Mesenchymal stem cell (in vitro differentiated cells and primary cell): ENCODE measurements at regions not wholly inside any gene's neighbourhood (a gene's known extent, or its start where the extent isn't known, plus 50 kb on each side); places are given as distances from the start of the nearest gene placed in this dataset.

Source experiments
- DNase-seq: peaks from one replicate; pipeline ENCODE4 v3.0.0-alpha.2; 2013
- H2AFZ ChIP-seq: one replicate; pipeline ENCODE4 v1.6.1; 2013; ENCODE audit warnings: low read depth, mild to moderate bottlenecking, control low read depth, inconsistent platforms, low read length, moderate library complexity
- H2AK5ac ChIP-seq: 2 replicates; pipeline ENCODE4 v1.6.1; 2013; ENCODE audit warnings: low read length, moderate library complexity, mild to moderate bottlenecking, inconsistent platforms; ENCODE audit not compliant: severe bottlenecking
- H2BK120ac ChIP-seq: one replicate; pipeline ENCODE4 v1.6.1; 2013; ENCODE audit warnings: low read depth, mild to moderate bottlenecking, inconsistent platforms, low read length, moderate library complexity
- H2BK12ac ChIP-seq, 2 experiments: one replicate each; pipeline ENCODE4 v1.6.1; 2013; ENCODE audit warnings: inconsistent platforms in 2 of 2, low read length in 2 of 2, mild to moderate bottlenecking in 2 of 2, moderate library complexity in 2 of 2, control low read depth in 1 of 2
- H2BK15ac ChIP-seq: one replicate; pipeline ENCODE4 v1.6.1; 2013; ENCODE audit warnings: mild to moderate bottlenecking, low read depth, inconsistent platforms; ENCODE audit not compliant: poor library complexity, severe bottlenecking
- H2BK5ac ChIP-seq: 2 replicates; pipeline ENCODE4 v1.6.1; 2013; ENCODE audit warnings: low read depth, mild to moderate bottlenecking, low read length, control low read depth, inconsistent platforms; ENCODE audit not compliant: poor library complexity, severe bottlenecking
- H3K14ac ChIP-seq, 2 experiments: one replicate each; pipeline ENCODE4 v1.6.1; 2013; ENCODE audit warnings: inconsistent platforms in 2 of 2, low read length in 2 of 2, control low read depth in 1 of 2, mild to moderate bottlenecking in 1 of 2, moderate library complexity in 1 of 2
- H3K18ac ChIP-seq, 2 experiments: one replicate each; pipeline ENCODE4 v1.6.1; 2013; ENCODE audit warnings: inconsistent platforms in 2 of 2, low read length in 2 of 2, control low read depth in 1 of 2, low read depth in 1 of 2, mild to moderate bottlenecking in 1 of 2
- H3K23ac ChIP-seq, 2 experiments: one replicate each; pipeline ENCODE4 v1.6.1; 2013; ENCODE audit warnings: inconsistent platforms in 2 of 2, low read length in 2 of 2, mild to moderate bottlenecking in 2 of 2, moderate library complexity in 2 of 2, control low read depth in 1 of 2
- H3K27ac ChIP-seq: 2 replicates; pipeline ENCODE4 v1.5.1; 2013; ENCODE audit warnings: mild to moderate bottlenecking, moderate library complexity, low read length, control low read depth, inconsistent platforms; ENCODE audit not compliant: poor library complexity, severe bottlenecking
- H3K27me3 ChIP-seq, 2 experiments: 2 replicates each; pipeline versions ENCODE4 v1.6.1 to v1.7.0; 2013; ENCODE audit warnings: low read length in 2 of 2, mild to moderate bottlenecking in 2 of 2, moderate library complexity in 2 of 2, control low read depth in 1 of 2, inconsistent platforms in 1 of 2; ENCODE audit not compliant: control insufficient read depth in 1 of 2, insufficient read depth in 1 of 2
- H3K36me3 ChIP-seq, 2 experiments: 2 replicates each; pipeline versions ENCODE4 v1.6.1 to v1.7.0; 2013; ENCODE audit warnings: low read length in 2 of 2, control low read depth in 1 of 2, inconsistent platforms in 1 of 2, low read depth in 1 of 2, mild to moderate bottlenecking in 1 of 2; ENCODE audit not compliant: insufficient read depth in 2 of 2, control insufficient read depth in 1 of 2
- H3K4ac ChIP-seq, 2 experiments: one replicate each; pipeline ENCODE4 v1.6.1; 2013; ENCODE audit warnings: inconsistent platforms in 2 of 2, low read length in 2 of 2, mild to moderate bottlenecking in 2 of 2, moderate library complexity in 2 of 2, control low read depth in 1 of 2, low read depth in 1 of 2
- H3K4me1 ChIP-seq: 2 replicates; pipeline ENCODE4 v1.6.1; 2013; ENCODE audit warnings: low read depth, low read length, control low read depth; ENCODE audit not compliant: control insufficient read depth, insufficient read depth
- H3K4me2 ChIP-seq: 2 replicates; pipeline ENCODE4 v1.6.1; 2013; ENCODE audit warnings: low read length, mild to moderate bottlenecking, inconsistent platforms; ENCODE audit not compliant: poor library complexity, severe bottlenecking
- H3K4me3 ChIP-seq, 2 experiments: 2 replicates each; pipeline versions ENCODE4 v1.5.1 to v1.7.0; 2013; ENCODE audit warnings: low read length in 2 of 2, mild to moderate bottlenecking in 2 of 2, control low read depth in 1 of 2, low read depth in 1 of 2; ENCODE audit not compliant: insufficient read depth in 1 of 2
- H3K79me1 ChIP-seq: replicated peaks from 2 replicates; pipeline ENCODE4 v1.6.1; 2013; ENCODE audit warnings: mild to moderate bottlenecking, control low read depth, low read length, inconsistent platforms; ENCODE audit not compliant: poor library complexity, severe bottlenecking
- H3K9ac ChIP-seq: 2 replicates; pipeline ENCODE4 v1.7.0; 2013; ENCODE audit warnings: mild to moderate bottlenecking, low read length, moderate library complexity
- H3K9me3 ChIP-seq: 2 replicates; pipeline ENCODE4 v1.7.0; 2013; ENCODE audit warnings: mild to moderate bottlenecking, low read length; ENCODE audit not compliant: control insufficient read depth
- H4K8ac ChIP-seq: one replicate; pipeline ENCODE4 v1.6.1; 2013; ENCODE audit warnings: inconsistent platforms, mild to moderate bottlenecking, low read length, moderate library complexity
- H4K91ac ChIP-seq: one replicate; pipeline ENCODE4 v1.6.1; 2013; ENCODE audit warnings: mild to moderate bottlenecking, low read length, inconsistent platforms
- WGBS: methylation state at CpG from one replicate; pipeline ENCODE4 v1.1.7; 2013; ENCODE audit warnings: mixed read lengths; 5-methylcytosine and 5-hydroxymethylcytosine counted together

DNA sequence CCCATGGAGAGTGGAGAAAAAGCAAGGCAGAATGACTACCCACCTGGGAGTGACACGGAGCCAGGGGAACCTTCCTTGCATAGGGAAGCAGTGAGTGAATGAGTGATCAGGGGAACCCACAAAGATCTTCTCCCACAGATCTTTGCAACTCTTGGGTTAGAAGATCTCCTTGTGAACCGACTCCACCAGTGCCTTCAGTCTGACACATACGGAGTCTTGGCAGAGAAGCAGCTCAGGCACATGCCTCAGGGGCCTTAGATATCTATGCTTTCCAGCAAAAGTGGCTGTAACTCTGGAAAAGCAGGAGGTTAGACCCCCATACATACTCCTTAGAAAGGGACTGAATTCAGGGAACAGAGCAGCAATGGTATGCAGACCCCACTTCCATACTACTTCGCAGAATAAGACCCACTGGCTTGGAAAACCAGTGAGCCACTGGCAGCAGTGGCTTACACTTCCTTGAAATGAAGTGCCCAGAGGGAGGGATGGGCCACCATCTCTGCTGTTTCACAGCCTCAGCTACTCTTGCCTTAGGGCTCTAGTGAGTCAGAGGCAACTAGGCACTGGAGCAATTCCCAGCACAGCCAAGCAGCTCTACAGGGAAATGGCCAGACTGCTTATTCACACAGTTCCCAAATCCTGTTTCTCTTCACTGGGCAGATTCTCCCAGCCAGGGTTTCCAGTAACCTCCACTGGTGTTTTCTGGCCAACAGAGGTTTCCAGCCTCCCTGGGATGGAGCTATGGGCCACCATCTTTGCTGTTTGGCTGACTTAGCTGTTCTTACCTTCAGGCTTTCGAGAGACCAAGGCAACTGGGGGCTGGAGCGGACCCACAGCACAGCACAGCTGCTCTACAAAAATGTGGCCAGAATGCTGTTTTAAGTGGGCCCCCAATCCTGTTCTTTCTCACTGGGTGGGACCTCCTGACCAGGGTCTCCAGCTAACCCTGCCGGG is 82.8 kb upstream of the TCEAL2 start:
- Histone ChIP-seq H3K18ac (no peak overlapping the region), H3K4me1 (no peaks in the 10 kb centered on the region), H3K9ac (no peak overlapping the region), H2BK12ac (no peak overlapping the region), H4K91ac (no peak overlapping the region), H4K8ac (no peak overlapping the region), H3K9me3 (no peaks in the 10 kb centered on the region), H3K27ac (no peak overlapping the region), H2BK120ac (no peak overlapping the region), H3K4me2 (no peak overlapping the region), H3K79me1 (no peaks in the 10 kb centered on the region), H3K23ac (no peak overlapping the region), H3K4ac (no peak overlapping the region), H2AK5ac (no peak overlapping the region), H2BK5ac (no peak overlapping the region), H3K36me3 (no peaks in the 10 kb centered on the region), H3K27me3 (no peaks in the 10 kb centered on the region), H3K4me3 (no peak overlapping the region), H2AFZ (no peak overlapping the region), H3K14ac (no peak overlapping the region), H2BK15ac (no peak overlapping the region)
- WGBS = 69% methylated on average over 7 of the region's 7 CpGs
- no peak for DNase-seq

- WGBS = 52% methylated on average over 2 of the region's 2 CpGs
- no peak overlapping the region for H2BK12ac ChIP-seq
- no peaks in the 10 kb centered on the region for H3K79me1 ChIP-seq
- no peak overlapping the region for H2AFZ ChIP-seq
- H3K14ac ChIP-seq = no peak overlapping the region
- no peak overlapping the region for H3K18ac ChIP-seq
- H3K4me2 ChIP-seq = no peak overlapping the region
- no peaks in the 10 kb centered on the region for H3K36me3 ChIP-seq
- no peak overlapping the region for H3K27ac ChIP-seq
- H2BK5ac ChIP-seq = no peak overlapping the region
- H3K4me3 ChIP-seq = no peak overlapping the region
- H4K8ac ChIP-seq = no peak overlapping the region
- no peaks in the 10 kb centered on the region for H3K27me3 ChIP-seq
- no peak overlapping the region for H2AK5ac ChIP-seq
- H3K9ac ChIP-seq = no peak overlapping the region
- no peak overlapping the region for H3K23ac ChIP-seq
- H3K9me3 ChIP-seq = peaks cover 44% of the 10 kb centered on the region
- H2BK15ac ChIP-seq = no peak overlapping the region
- no peak overlapping the region for H3K4ac ChIP-seq
- no peak overlapping the region for H4K91ac ChIP-seq
- no peak for DNase-seq
- no peak overlapping the region for H2BK120ac ChIP-seq
- H3K4me1 ChIP-seq = no peaks in the 10 kb centered on the region
Measured at GRCh38 chrX:102029026-102029425, 96.5 kb upstream of the TCEAL2 start.

- Histone ChIP-seq H3K23ac (no peak overlapping the region), H3K9ac (no peak overlapping the region), H3K4me3 (no peak overlapping the region), H2BK120ac (no peak overlapping the region), H3K18ac (no peak overlapping the region), H3K9me3 (peaks cover 17% of the 10 kb centered on the region), H3K4ac (no peak overlapping the region), H2AFZ (no peak overlapping the region), H3K4me2 (no peak overlapping the region), H3K27me3 (no peaks in the 10 kb centered on the region), H2AK5ac (no peak overlapping the region), H2BK12ac (no peak overlapping the region), H3K27ac (no peak overlapping the region), H3K4me1 (no peaks in the 10 kb centered on the region), H4K8ac (no peak overlapping the region), H3K79me1 (no peaks in the 10 kb centered on the region), H4K91ac (no peak overlapping the region), H2BK5ac (no peak overlapping the region), H3K14ac (no peak overlapping the region), H2BK15ac (no peak overlapping the region), H3K36me3 (no peaks in the 10 kb centered on the region)
- WGBS = 72% methylated on average over 4 of the region's 4 CpGs
- no peak for DNase-seq
Measured at GRCh38 chrX:102018208-102018607, 86.4 kb upstream of the ZMAT1 start.

DNA sequence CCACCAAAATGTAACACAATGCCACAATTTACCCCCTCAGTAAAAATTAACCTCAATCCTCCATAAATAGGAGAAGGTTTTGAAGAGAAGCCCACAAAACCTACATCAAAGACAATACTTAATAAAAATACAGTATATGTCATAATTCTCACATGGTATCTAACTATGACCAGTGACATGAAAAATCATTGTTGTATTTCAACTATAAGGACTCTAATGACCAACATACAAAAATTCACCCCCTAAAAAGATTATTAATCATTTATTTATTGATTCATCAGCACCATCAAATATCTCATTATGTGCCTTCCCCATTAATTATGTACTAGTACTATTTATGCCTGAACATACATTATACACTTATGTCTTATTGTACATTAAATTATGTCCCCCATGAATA is 77.1 kb upstream of the ZMAT1 start:
- Histone ChIP-seq H2BK120ac (no peak overlapping the region), H3K4me3 (no peak overlapping the region), H3K27ac (no peak overlapping the region), H3K27me3 (no peaks in the 10 kb centered on the region), H3K79me1 (no peaks in the 10 kb centered on the region), H3K9me3 (no peaks in the 10 kb centered on the region), H2BK15ac (no peak overlapping the region), H3K18ac (no peak overlapping the region), H2AFZ (no peak overlapping the region), H3K23ac (no peak overlapping the region), H2BK5ac (no peak overlapping the region), H3K14ac (no peak overlapping the region), H2AK5ac (no peak overlapping the region), H3K4ac (no peak overlapping the region), H4K91ac (no peak overlapping the region), H2BK12ac (no peak overlapping the region), H3K4me1 (no peaks in the 10 kb centered on the region), H3K4me2 (no peak overlapping the region), H3K36me3 (no peaks in the 10 kb centered on the region), H4K8ac (no peak overlapping the region), H3K9ac (no peak overlapping the region)
- no peak for DNase-seq
